ENCODE measurements at regions not wholly inside any gene's neighbourhood (a gene's known extent, or its start where the extent isn't known, plus 50 kb on each side); places are given as distances from the start of the nearest gene placed in this dataset.

- no peak for TF ChIP-seq SPI1 (IDR thresholded peaks at IDR 0.05; ENCODE audit: borderline replicate concordance, low read depth)
- TF ChIP-seq CTCF (IDR thresholded peaks at IDR 0.05; ENCODE audit: insufficient read depth, low read length): no peak
- no peak for TF ChIP-seq REST (IDR thresholded peaks at IDR 0.05; ENCODE audit: insufficient replicate concordance, low read depth)
- TF ChIP-seq GABPA (IDR thresholded peaks at IDR 0.05; ENCODE audit: low read depth): no peak
- TF ChIP-seq POLR2AphosphoS5 (IDR thresholded peaks at IDR 0.05; ENCODE audit: low read depth): no peak
These were observed 235.7 kb upstream of the SIX2 start for GRCh38 chr2:45244928-45245327.
